IMR-90 (cell line): ENCODE measurements at regions not wholly inside any gene's neighbourhood (a gene's known extent, or its start where the extent isn't known, plus 50 kb on each side); places are given as distances from the start of the nearest gene placed in this dataset.
A peak's percentile ranks its signal among the peaks of the same experiment; 100 is the strongest.

Experiments
- ATAC-seq: fragments of 200-7000 bp; cut with Tn5 transposase; 2 replicates; pipeline ENCODE4 v1.9.1; 2020; ENCODE audit warnings: low read depth, mild to moderate bottlenecking, moderate library complexity
- BruUV-seq: library from RNA; stranded (reverse); fragments of 400-500 nt; replicated peaks from 2 replicates; lab custom pipeline; 2021; lab: Mats Ljungman, UMichigan
- CTCF ChIA-PET: fragments of 300-600 bp; formaldehyde crosslinking; extraction: SDS; loops from one replicate; lab custom pipeline; 2021; ENCODE audit warnings: antibody characterized with exemption; lab: Yijun Ruan, JAX
- POLR2A ChIA-PET: fragments of 300-600 bp; sonication (Branson Sonifier 250); formaldehyde crosslinking; loops from one replicate; lab custom pipeline; 2022; ENCODE audit warnings: antibody characterized with exemption; ENCODE audit not compliant: unreplicated experiment; lab: Charles Lee
- DNase-seq: peaks from one replicate; pipeline ENCODE4 v3.0.0; 2013
- H2AFZ ChIP-seq: replicated peaks from 2 replicates; pipeline ENCODE3; 2013; ENCODE audit warnings: low read length, mild to moderate bottlenecking; ENCODE audit not compliant: poor library complexity
- H2AK5ac ChIP-seq: 2 replicates; pipeline ENCODE4 v1.6.1; 2013; ENCODE audit warnings: low read depth, low read length, inconsistent platforms
- H2AK9ac ChIP-seq: replicated peaks from 2 replicates; pipeline ENCODE3; 2013; ENCODE audit warnings: mild to moderate bottlenecking, low read depth, low read length, moderate library complexity; ENCODE audit not compliant: poor library complexity
- H2BK120ac ChIP-seq: 2 replicates; pipeline ENCODE4 v1.6.1; 2013; ENCODE audit warnings: low read depth, low read length, inconsistent platforms
- H2BK15ac ChIP-seq: 3 replicates; pipeline ENCODE4 v1.6.1; 2013; ENCODE audit warnings: low read depth, low read length, inconsistent platforms
- H2BK20ac ChIP-seq: 2 replicates; pipeline ENCODE4 v1.6.1; 2013; ENCODE audit warnings: low read depth, mild to moderate bottlenecking, inconsistent platforms, low read length, moderate library complexity
- H2BK5ac ChIP-seq: 2 replicates; pipeline ENCODE4 v1.6.1; 2013; ENCODE audit warnings: mild to moderate bottlenecking, low read depth, low read length, inconsistent platforms; ENCODE audit not compliant: poor library complexity, severe bottlenecking
- H3K14ac ChIP-seq: replicated peaks from 2 replicates; pipeline ENCODE4 v1.6.1; 2013; ENCODE audit warnings: low read depth, low read length, inconsistent platforms
- H3K18ac ChIP-seq: 2 replicates; pipeline ENCODE4 v1.6.1; 2013; ENCODE audit warnings: low read depth, low read length, control low read depth
- H3K23ac ChIP-seq: 2 replicates; pipeline ENCODE4 v1.6.1; 2013; ENCODE audit warnings: low read depth, low read length, inconsistent platforms
- H3K27ac ChIP-seq: 2 replicates; pipeline ENCODE4 v1.5.1; 2013; ENCODE audit warnings: mild to moderate bottlenecking, control low read depth, low read length; ENCODE audit not compliant: insufficient read depth
- H3K27me3 ChIP-seq: 2 replicates; pipeline ENCODE4 v1.6.1; 2013; ENCODE audit warnings: low read length; ENCODE audit not compliant: control insufficient read depth, insufficient read depth
- H3K36me3 ChIP-seq: 2 replicates; pipeline ENCODE4 v1.6.1; 2013; ENCODE audit warnings: low read length, mixed read lengths; ENCODE audit not compliant: control insufficient read depth, insufficient read depth
- H3K4ac ChIP-seq: 2 replicates; pipeline ENCODE4 v1.6.1; 2013; ENCODE audit warnings: low read depth, low read length, inconsistent platforms
- H3K4me1 ChIP-seq: 2 replicates; pipeline ENCODE4 v1.6.1; 2013; ENCODE audit warnings: low read length, mixed read lengths; ENCODE audit not compliant: control insufficient read depth, insufficient read depth
- H3K4me2 ChIP-seq: 2 replicates; pipeline ENCODE4 v1.6.1; 2013; ENCODE audit warnings: low read depth, mild to moderate bottlenecking, control low read depth, low read length, moderate library complexity
- H3K4me3 ChIP-seq: 2 replicates; pipeline ENCODE4 v1.5.1; 2013; ENCODE audit warnings: low read depth, mild to moderate bottlenecking, control low read depth, low read length, moderate library complexity; ENCODE audit not compliant: insufficient read depth
- H3K56ac ChIP-seq: 2 replicates; pipeline ENCODE4 v1.6.1; 2013; ENCODE audit warnings: low read length, inconsistent platforms; ENCODE audit not compliant: insufficient read depth; ENCODE audit errors: extremely low read depth
- H3K79me1 ChIP-seq, 2 experiments: 2 replicates each; pipeline ENCODE4 v1.6.1; 2013; ENCODE audit warnings: low read length in 2 of 2, inconsistent platforms in 1 of 2, low read depth in 1 of 2
- H3K9ac ChIP-seq: 2 replicates; pipeline ENCODE4 v1.6.1; 2013; ENCODE audit warnings: low read depth, low read length, control low read depth
- H3K9me1 ChIP-seq: 2 replicates; pipeline ENCODE4 v1.6.1; 2013; ENCODE audit warnings: low read length, inconsistent platforms; ENCODE audit not compliant: insufficient read depth
- H3K9me3 ChIP-seq: 2 replicates; pipeline ENCODE4 v1.6.1; 2013; ENCODE audit warnings: low read length; ENCODE audit not compliant: control insufficient read depth, insufficient read depth
- H4K20me1 ChIP-seq: 2 replicates; pipeline ENCODE4 v1.6.1; 2013; ENCODE audit warnings: low read length, inconsistent platforms; ENCODE audit not compliant: insufficient read depth
- H4K5ac ChIP-seq: 2 replicates; pipeline ENCODE4 v1.6.1; 2013; ENCODE audit warnings: mild to moderate bottlenecking, low read depth, low read length, control low read depth
- H4K8ac ChIP-seq, 2 experiments: 2 replicates each; pipeline ENCODE4 v1.6.1; 2013; ENCODE audit warnings: low read depth in 2 of 2, low read length in 2 of 2, control low read depth in 1 of 2, inconsistent platforms in 1 of 2
- H4K91ac ChIP-seq: 2 replicates; pipeline ENCODE4 v1.6.1; 2013; ENCODE audit warnings: low read depth, low read length, inconsistent platforms; ENCODE audit not compliant: insufficient read depth
- BHLHE40 ChIP-seq: fragments of 150-350 bp; IDR thresholded peaks from 2 replicates; pipeline ENCODE4 v1.6.1; 2016; ENCODE audit warnings: mild to moderate bottlenecking, low read depth, low read length
- CEBPB ChIP-seq: IDR thresholded peaks from 2 replicates; pipeline ENCODE4 v1.6.1; 2012; ENCODE audit warnings: low read depth, low read length, improper control_type of control experiment
- CHD1 ChIP-seq: IDR thresholded peaks from 2 replicates; pipeline ENCODE4 v1.6.1; 2012; ENCODE audit warnings: low read depth, low read length, improper control_type of control experiment
- CTCF ChIP-seq: conservative IDR thresholded peaks from 2 replicates; pipeline ENCODE4 v1.5.1; 2012; ENCODE audit warnings: mild to moderate bottlenecking, low read depth, low read length, improper control_type of control experiment
- ELK1 ChIP-seq: fragments of 150-350 bp; IDR thresholded peaks from 2 replicates; pipeline ENCODE4 v1.6.1; 2016; ENCODE audit warnings: low read depth, mild to moderate bottlenecking, low read length, moderate library complexity, borderline replicate concordance
- FOS ChIP-seq: fragments of 150-350 bp; IDR thresholded peaks from 2 replicates; pipeline ENCODE4 v1.6.1; 2016; ENCODE audit warnings: low read depth, low read length
- MAFK ChIP-seq: IDR thresholded peaks from 2 replicates; pipeline ENCODE4 v1.6.1; 2012; ENCODE audit warnings: low read depth, low read length, improper control_type of control experiment
- MAZ ChIP-seq: IDR thresholded peaks from 2 replicates; pipeline ENCODE4 v1.6.1; 2012; ENCODE audit warnings: low read depth, mild to moderate bottlenecking, low read length, improper control_type of control experiment, moderate library complexity, borderline replicate concordance
- MXI1 ChIP-seq: IDR thresholded peaks from 2 replicates; pipeline ENCODE4 v1.6.1; 2012; ENCODE audit warnings: low read depth, mild to moderate bottlenecking, low read length, moderate library complexity, borderline replicate concordance
- NFE2L2 ChIP-seq: fragments of 150-350 bp; IDR thresholded peaks from 2 replicates; pipeline ENCODE4 v1.6.1; 2016; ENCODE audit warnings: low read depth, mild to moderate bottlenecking, low read length
- POLR2A ChIP-seq: IDR thresholded peaks from 2 replicates; pipeline ENCODE4 v1.6.1; 2012; ENCODE audit warnings: mild to moderate bottlenecking, low read depth, low read length
- RAD21 ChIP-seq: IDR thresholded peaks from 2 replicates; pipeline ENCODE4 v1.6.1; 2012; ENCODE audit warnings: low read length, improper control_type of control experiment
- RCOR1 ChIP-seq: IDR thresholded peaks from 2 replicates; pipeline ENCODE4 v1.6.1; 2012; ENCODE audit warnings: mild to moderate bottlenecking, low read length, improper control_type of control experiment; ENCODE audit not compliant: insufficient replicate concordance
- RFX5 ChIP-seq: IDR thresholded peaks from 2 replicates; pipeline ENCODE4 v1.8.0; 2012; ENCODE audit warnings: low read depth, mild to moderate bottlenecking, low read length, moderate library complexity
- SMC3 ChIP-seq: fragments of 150-350 bp; IDR thresholded peaks from 2 replicates; pipeline ENCODE4 v1.6.1; 2016; ENCODE audit warnings: low read depth, mild to moderate bottlenecking, antibody characterized with exemption, low read length, moderate library complexity
- USF2 ChIP-seq: fragments of 150-350 bp; IDR thresholded peaks from 2 replicates; pipeline ENCODE4 v1.6.1; 2017; ENCODE audit warnings: mild to moderate bottlenecking, antibody characterized with exemption, low read length, low read depth
- WGBS, 2 experiments: methylation state at CpG; one replicate each; pipeline versions ENCODE4 v1.1.5 to v1.1.7; 2013; ENCODE audit warnings: missing lambda C conversion rate in 2 of 2; ENCODE audit not compliant: insufficient read length in 1 of 2; ENCODE audit errors: extremely low coverage in 2 of 2; 5-methylcytosine and 5-hydroxymethylcytosine counted together
- dilution Hi-C: fragments of 300-500 bp; cut with HindIII; formaldehyde crosslinking; loops from one replicate; pipeline ENCODE4 v1.14.3; 2018; ENCODE audit warnings: low sequenced_read_pairs; ENCODE audit not compliant: unreplicated experiment
- in situ Hi-C: fragments of 300-500 bp; cut with MboI; formaldehyde crosslinking; loops from 3 replicates; pipeline ENCODE4 v1.14.3; 2019; ENCODE audit warnings: low sequenced_read_pairs, inconsistent platforms, mixed read lengths
- intact Hi-C: fragments of 100-400 bp; cut with micrococcal nuclease; formaldehyde crosslinking; loops from 2 replicates; pipeline ENCODE4 v1.10.0; 2022

GRCh38 chr12:69157023-69157655 lies 82.2 kb upstream of the CPSF6 start:
- no peak; the same call in 1 of the 2 replicates for TF ChIP-seq MAZ
- TF ChIP-seq SMC3 = peak; percentile 62
- no peak for TF ChIP-seq RFX5
- TF ChIP-seq MAFK = no peak
- peak; percentile 91 for TF ChIP-seq CTCF
- TF ChIP-seq ELK1 = no peak
- TF ChIP-seq BHLHE40 = no peak
- TF ChIP-seq RCOR1 = no peak
- TF ChIP-seq POLR2A = no peak
- peak; percentile 70 for TF ChIP-seq RAD21
- no peak for TF ChIP-seq NFE2L2
- TF ChIP-seq CHD1 = no peak
- no peak for TF ChIP-seq CEBPB
- no peak for TF ChIP-seq MXI1
- no peak for TF ChIP-seq FOS
- TF ChIP-seq USF2 = no peak
- Histone ChIP-seq H3K79me1 (no peaks in the 10 kb centered on the region), H3K4me3 (no peak overlapping the region), H3K4me2 (peak overlapping the region; percentile 76; the same call in 1 of the 2 replicates), H3K14ac (no peak overlapping the region), H3K27ac (no peak overlapping the region), H3K4ac (no peak overlapping the region), H2AK5ac (no peak overlapping the region), H4K8ac (peak overlapping the region in 1 of 2 experiments; percentile 75; a peak in 1 of 4 replicates), H3K56ac (no peak overlapping the region), H3K36me3 (no peaks in the 10 kb centered on the region), H2AFZ (peak overlapping the region; percentile 36), H3K9ac (no peak overlapping the region), H3K27me3 (no peaks in the 10 kb centered on the region), H2AK9ac (no peak overlapping the region), H3K9me1 (no peaks in the 10 kb centered on the region), H4K5ac (no peak overlapping the region), H2BK120ac (no peak overlapping the region), H3K4me1 (no peaks in the 10 kb centered on the region; the same call in 1 of the 2 replicates), H3K18ac (no peak overlapping the region), H4K91ac (no peak overlapping the region), H4K20me1 (no peaks in the 10 kb centered on the region), H2BK15ac (no peak overlapping the region), H3K9me3 (no peaks in the 10 kb centered on the region), H3K23ac (no peak overlapping the region), H2BK20ac (no peak overlapping the region), H2BK5ac (no peak overlapping the region)
- DNase-seq (peak; percentile 76), ATAC-seq (peak; percentile 98)
- dilution Hi-C loops (no loop called here), intact Hi-C loops (loop anchor here (1.0 to 10.0 kb wide), 3 partner anchors 86 to 418 kb away; no protein-coding TSS in a partner anchor), in situ Hi-C loops (no loop called here)
- ChIA-PET CTCF (interaction anchor here (0.6 to 1.0 kb wide), 7 partner anchors 27 to 298 kb away, joined by 3 to 5 read pairs (median 3); no protein-coding TSS in a partner anchor), POLR2A (no interaction called here)
- WGBS, 2 experiments = no CpG with 5 or more reads among the region's 13 CpGs
- BruUV-seq = no TSS peak
